ENCODE measurements at regions not wholly inside any gene's neighbourhood (a gene's known extent, or its start where the extent isn't known, plus 50 kb on each side); places are given as distances from the start of the nearest gene placed in this dataset.
"Not testable (repeated sequence)": the region's sequence is repeated elsewhere in the genome, so short reads cannot be mapped to it uniquely, and the experiment has no call there.

GRCh38 chr4:84379917-84380641, 119.0 kb downstream of the NKX6-1 start:
- in situ Hi-C loops (cut with MboI; ENCODE audit: low sequenced_read_pairs), result no loop called here

- in situ Hi-C loops (cut with MboI; ENCODE audit: low sequenced_read_pairs), result no loop called here
Measured at GRCh38 chr4:84378983-84379382, 120.1 kb downstream of the NKX6-1 start.

GRCh38 chr4:84378356-84378755, 120.7 kb downstream of the NKX6-1 start:
- in situ Hi-C loops (cut with MboI; ENCODE audit: low sequenced_read_pairs), result no loop called here

GRCh38 chr4:84366907-84367306, 132.2 kb downstream of the NKX6-1 start:
- in situ Hi-C loops (cut with MboI; ENCODE audit: low sequenced_read_pairs), result no loop called here

- in situ Hi-C loops (cut with MboI; ENCODE audit: low sequenced_read_pairs), result no loop called here
Measured at GRCh38 chr4:84366161-84366560, 132.9 kb downstream of the NKX6-1 start.

GRCh38 chr4:84362896-84363655, 136.0 kb downstream of the NKX6-1 start:
- in situ Hi-C loops (cut with MboI; ENCODE audit: low sequenced_read_pairs), result no loop called here

GRCh38 chr4:84342161-84342560, 156.9 kb downstream of the NKX6-1 start:
- in situ Hi-C loops (cut with MboI; ENCODE audit: low sequenced_read_pairs), result no loop called here

- in situ Hi-C loops (cut with MboI; ENCODE audit: low sequenced_read_pairs), result no loop called here
Measured at GRCh38 chr4:84341559-84341958, 157.5 kb downstream of the NKX6-1 start.

- in situ Hi-C loops (cut with MboI; ENCODE audit: low sequenced_read_pairs), result no loop called here
Measured at GRCh38 chr4:84338367-84338766, 160.7 kb downstream of the NKX6-1 start.

- in situ Hi-C loops (cut with MboI; ENCODE audit: low sequenced_read_pairs), result no loop called here
Measured at GRCh38 chr4:84336964-84337705, 162.0 kb downstream of the NKX6-1 start.

- in situ Hi-C loops (cut with MboI; ENCODE audit: low sequenced_read_pairs), result no loop called here
Measured at GRCh38 chr4:84327526-84327925, 171.6 kb downstream of the NKX6-1 start.

- in situ Hi-C loops (cut with MboI; ENCODE audit: low sequenced_read_pairs), result no loop called here
Measured at GRCh38 chr4:84325625-84326024, 173.5 kb downstream of the NKX6-1 start.

GRCh38 chr4:84324303-84325245, 174.5 kb downstream of the NKX6-1 start:
- in situ Hi-C loops (cut with MboI; ENCODE audit: low sequenced_read_pairs), result no loop called here

- in situ Hi-C loops (cut with MboI; ENCODE audit: low sequenced_read_pairs), result no loop called here
Measured at GRCh38 chr4:84319124-84319523, 180.0 kb downstream of the NKX6-1 start.

GRCh38 chr4:84317513-84317912, 181.6 kb downstream of the NKX6-1 start:
- in situ Hi-C loops (cut with MboI; ENCODE audit: low sequenced_read_pairs), result no loop called here

- in situ Hi-C loops (cut with MboI; ENCODE audit: low sequenced_read_pairs), result no loop called here
Measured at GRCh38 chr4:84312426-84313012, 186.6 kb downstream of the NKX6-1 start.

GRCh38 chr4:84309191-84309590, 189.9 kb downstream of the NKX6-1 start:
- in situ Hi-C loops (cut with MboI; ENCODE audit: low sequenced_read_pairs), result no loop called here

- in situ Hi-C loops (cut with MboI; ENCODE audit: low sequenced_read_pairs), result not testable (repeated sequence)
Measured at GRCh38 chr4:84298719-84299254, 200.3 kb downstream of the NKX6-1 start.

GRCh38 chr4:84298023-84298718, 200.9 kb downstream of the NKX6-1 start:
- in situ Hi-C loops (cut with MboI; ENCODE audit: low sequenced_read_pairs), result no loop called here
